HG02938 (cell line): ENCODE measurements at regions not wholly inside any gene's neighbourhood (a gene's known extent, or its start where the extent isn't known, plus 50 kb on each side); places are given as distances from the start of the nearest gene placed in this dataset.

Experiments used
- ATAC-seq: cut with Tn5 transposase; IDR thresholded peaks from one replicate; pipeline ENCODE4 v1.9.1; 2021; ENCODE audit warnings: mild to moderate bottlenecking, moderate library complexity; ENCODE audit not compliant: unreplicated experiment

DNA sequence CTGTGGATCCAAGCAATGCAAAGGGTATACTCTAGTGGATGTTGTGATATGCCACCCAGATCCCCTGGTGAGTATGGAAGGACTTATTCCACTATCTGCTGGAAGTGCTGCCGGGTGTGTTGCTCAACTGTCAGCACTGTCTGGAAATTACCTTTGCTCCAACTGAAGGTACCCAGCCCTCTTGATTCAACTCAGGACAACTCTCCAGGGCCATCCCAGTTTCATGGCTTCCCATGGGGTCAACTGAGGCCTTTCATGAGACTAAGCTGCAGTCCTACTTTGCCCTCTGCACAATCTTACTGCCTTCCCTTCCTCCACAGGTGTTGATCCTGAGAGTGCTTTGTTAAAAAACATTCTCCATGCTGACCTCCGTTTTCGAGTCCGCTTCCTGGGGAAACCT is 99.8 kb downstream of the SPRY1 start:
- no peak for ATAC-seq

DNA sequence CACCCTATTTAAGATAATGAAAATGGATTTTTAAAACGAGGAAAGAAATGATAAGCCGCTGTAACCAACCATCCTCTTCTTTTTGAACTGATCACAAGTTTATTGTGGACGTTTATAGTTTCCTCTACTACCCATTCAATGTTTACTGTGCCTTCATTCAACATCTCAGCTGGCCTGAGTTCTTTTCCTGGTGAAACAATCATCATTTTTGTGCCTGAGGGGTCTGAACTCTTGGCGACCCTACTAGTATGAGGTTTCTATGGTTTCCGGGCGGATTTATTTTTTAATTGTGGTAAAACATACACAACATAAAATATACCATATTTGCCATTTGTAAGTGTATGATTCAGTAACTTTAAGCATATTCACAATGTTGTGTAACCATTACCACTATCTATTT is 100.7 kb downstream of the SPRY1 start:
- no peak for ATAC-seq

DNA sequence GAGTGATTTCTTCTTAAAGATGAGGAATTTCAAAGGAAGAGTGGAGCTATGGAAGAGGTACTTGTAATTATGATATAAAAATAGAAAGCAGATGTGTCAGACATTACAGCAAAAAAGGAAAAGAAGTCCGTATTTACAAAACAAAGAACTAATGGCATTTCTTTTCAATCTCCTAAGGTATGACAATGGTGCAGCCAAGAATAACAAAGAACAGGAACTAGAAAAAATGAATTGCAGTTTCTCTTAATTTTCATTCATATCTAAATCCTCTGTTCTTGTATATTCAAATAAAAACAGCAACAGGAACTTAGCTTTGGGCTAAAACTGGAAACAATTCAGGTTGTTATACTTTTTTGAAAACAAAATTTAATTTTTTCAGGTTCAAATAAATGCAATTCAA is 105.1 kb downstream of the SPRY1 start:
- ATAC-seq: no peak

DNA sequence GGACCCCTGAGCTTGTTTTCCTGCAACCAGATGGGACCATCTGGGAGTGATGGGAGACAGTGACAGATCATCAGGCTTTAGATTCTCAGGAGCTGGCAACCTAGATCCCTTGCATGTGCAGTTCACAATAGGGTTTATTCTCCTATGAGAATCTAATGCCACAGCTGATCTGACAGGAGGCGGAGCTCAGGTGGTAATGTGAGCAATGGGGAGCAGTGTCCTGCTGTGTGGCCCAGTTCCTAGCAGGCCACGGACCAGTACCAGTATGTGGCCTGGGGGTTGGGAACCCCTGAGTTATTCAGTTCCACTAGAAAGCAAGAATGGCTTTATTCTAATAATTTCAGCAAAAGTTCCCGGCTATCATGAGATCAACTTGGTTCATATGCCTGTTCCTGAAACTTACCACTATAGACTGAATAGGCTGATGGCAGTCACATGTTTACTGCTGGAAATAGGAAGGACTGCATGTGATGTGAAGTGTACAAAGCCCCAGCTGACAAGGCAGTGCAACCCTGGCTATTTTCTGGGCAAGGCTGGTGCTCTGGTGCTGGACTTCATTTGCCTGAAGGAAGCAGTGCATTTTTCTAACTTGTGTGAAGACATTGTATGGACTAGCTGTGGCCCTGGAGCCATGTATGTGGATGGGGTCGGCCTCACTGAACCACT is 107.2 kb downstream of the SPRY1 start:
- no peak for ATAC-seq

DNA sequence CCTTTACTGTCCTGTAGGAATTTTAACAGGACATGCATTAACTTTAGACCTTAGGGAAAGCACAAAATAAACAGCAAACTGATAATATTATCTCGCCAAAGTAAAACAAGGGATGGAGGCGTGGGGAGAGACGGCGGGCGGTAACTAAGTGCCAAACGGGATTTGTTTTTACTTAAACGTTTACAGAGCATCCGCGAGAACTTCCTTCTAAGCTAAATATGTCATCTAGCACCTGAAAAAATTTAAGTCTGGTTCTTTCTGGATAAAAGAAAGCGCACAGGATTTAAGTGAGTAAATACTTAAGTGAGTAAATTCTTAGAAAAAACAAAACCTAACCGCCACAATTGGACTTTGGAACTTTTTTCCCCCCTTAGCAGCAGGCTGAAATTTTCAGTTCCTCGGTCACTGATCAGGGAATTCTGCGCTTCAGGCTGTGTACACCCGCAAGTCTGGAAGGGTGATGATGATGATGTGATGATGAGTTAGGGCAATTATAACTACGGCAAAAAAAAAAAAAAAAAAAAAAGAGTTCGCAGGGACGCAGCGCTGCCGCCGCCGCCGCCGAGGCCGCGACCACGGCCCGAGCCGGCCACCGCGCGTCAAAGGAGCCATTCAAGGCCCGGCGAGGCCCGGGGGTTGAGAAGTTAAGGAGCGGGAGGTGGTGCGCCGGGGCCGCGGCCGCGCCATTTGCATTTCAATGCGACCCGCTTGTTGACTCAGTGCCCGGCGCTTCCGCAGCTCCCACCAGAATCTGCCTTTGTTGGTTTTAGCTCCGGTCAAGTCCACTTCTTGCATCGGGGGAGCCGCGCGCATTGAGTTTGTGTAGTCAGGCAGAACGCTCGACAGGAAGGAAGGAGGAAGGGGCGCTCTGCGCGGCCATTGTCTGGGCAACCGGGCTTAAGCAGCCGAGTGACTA is 108.8 kb downstream of the SPRY1 start:
- peak; percentile 59 for ATAC-seq

DNA sequence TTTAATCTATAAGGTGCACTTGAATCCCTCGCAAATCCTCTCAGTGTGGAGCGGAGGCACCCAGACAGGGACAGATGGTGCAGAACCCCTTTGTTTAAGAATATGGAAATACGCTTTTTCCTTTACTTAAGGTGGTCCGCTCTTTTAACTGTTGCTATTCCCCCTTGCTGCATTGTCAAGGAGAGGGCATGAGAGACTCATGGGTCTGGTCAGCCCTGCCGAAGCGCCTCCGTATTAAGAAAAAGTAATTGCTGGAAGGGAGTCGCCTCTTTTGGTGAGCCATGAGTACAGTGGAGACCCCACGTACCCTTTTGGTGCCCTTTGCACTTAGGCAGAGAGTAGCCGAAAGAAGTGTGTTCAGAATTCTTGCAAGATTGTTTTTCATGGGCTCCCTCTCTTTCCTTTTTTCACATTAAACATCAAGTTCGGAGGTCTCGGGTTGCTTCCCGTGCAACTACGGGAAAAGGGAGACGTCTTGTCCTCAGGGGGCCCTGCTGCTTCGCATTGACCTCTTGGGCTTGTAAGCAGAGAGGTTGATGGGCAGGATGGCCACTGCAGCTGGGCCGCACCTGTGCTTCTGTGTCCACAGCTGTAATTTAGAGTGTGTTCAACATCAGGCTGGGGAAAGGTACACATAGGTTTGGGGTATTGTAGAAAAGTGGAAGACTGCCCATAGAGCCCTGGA is 109.6 kb downstream of the SPRY1 start:
- ATAC-seq: no peak

DNA sequence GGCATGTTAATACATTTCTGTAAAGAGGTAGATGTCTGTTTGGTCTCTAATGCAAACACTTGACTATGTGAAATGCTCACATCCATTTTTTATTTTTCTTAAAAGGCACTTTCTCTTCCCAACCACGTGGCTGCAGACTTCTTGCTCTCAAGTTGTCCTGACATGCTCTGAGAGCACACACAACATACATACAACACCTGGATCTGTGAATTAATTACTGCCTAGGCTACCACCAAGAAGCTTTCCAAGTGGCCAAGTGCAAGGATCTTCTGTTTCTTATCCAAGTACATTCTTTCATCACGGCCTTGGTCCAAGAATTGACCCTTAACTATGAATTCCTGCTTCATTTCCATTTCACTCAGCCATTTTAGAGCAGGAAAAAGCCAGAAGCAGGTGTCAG is 110.8 kb downstream of the SPRY1 start:
- ATAC-seq: no peak

DNA sequence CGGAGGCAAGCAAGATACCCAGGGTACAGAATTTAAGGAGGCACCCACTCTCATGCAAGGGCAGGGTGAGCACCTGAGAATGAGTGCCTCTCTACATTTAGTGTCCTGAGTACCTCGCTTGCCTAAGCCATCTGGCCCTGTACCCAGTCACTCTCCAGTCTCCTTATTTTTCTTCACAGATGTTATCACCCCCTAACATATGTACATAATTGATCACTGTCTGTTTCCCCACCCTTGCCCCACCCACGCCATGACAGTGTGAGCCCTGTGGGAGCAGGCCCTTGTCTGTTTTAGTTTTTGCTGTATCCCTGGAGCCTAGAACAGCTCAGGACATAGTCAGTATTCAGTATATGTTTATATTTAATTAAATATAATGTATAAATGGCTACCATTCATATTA is 113.6 kb downstream of the SPRY1 start:
- no peak for ATAC-seq

DNA sequence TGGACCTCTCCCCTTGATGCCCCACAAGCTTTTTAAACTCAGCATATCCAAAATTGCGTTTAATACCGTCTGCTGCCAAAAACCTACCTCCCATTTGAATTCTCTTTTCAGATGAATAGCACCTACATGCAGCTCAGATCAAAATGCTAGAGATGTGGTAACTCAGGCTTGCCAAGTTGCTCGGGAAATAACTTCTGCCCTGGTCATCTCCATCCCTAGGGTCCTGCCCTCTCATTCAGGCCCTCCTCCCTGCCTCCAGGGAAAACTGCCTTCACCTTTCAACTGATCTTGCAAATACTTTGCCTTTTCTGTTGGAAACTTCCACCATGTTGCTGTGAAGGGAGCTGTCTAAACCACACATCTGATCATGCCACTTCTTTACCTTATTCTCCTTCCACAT is 114.1 kb downstream of the SPRY1 start:
- no peak for ATAC-seq

DNA sequence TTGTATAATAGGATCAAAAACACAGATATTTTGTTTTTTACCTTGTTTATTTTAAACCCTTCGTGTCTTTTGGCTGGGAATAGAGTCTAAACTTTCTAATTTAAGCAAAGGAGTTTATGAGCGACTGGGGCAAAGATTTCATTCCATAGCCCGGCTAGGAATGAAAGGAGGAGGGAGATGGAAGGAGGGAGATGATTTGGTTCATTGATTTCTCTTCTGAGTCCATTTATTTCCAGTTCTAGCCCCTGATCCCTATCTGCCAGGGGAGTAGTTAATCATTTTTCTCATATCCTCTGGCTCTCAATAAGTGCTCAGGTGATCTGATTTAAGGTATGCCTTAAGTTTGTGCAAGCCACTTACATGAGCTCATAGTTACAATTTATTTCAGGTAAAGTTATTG is 120.0 kb downstream of the SPRY1 start:
- no peak for ATAC-seq

DNA sequence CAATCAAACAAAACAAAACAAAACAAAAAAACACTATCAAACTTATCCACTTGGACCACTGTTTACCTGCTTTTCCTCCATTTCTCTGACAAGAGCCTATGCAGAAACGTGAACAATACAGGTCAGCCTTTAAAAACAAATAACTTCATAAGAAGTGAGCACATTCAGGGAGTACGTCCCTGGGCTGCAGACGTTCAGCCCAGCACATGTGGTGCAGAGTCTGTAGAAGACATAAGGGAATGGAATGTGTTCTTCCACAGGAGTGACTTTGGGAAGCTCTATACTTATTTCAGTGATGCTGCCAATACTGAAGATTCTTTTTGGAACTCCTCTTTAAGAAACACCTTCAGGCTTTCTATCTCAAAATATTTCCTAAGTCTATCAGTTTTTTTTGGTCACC is 120.6 kb downstream of the SPRY1 start:
- ATAC-seq: no peak

DNA sequence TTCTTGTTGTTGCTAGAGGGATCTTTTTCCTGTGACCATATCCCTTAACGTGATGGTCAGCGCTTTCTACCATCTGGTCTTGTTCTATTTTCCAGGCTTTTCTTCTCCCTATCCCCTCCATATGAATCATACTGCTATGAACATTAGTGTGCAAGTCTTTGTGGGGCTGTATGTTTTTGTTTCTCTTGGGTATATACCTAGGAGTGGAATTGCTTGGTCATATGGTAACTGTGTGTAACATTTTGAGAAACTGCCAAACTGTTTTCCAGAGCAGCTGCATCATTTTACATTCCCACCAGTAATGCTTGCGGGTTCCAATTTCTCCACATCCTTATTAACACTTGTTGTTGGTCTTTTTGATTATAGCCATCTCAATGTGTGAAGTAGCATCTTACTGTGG is 121.4 kb downstream of the SPRY1 start:
- ATAC-seq: no peak

DNA sequence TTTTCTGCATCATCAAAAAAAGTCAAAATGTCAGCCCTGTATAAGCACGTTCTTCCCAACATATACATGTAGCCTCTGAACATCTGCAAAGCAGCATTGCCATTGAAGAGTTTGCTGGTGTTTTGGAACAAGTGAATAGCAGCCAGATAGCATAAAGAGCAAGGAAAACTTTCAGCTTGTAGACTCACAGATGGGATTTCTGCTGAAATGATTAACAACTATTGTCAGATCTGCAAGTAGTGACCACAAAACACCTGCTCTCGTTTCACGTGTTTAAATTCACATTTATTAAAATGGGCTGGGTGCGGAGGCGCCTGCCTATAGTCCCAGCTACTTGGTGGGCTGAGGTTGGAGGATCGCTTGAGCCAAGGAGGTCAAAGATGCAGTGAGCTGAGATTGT is 123.7 kb downstream of the SPRY1 start:
- no peak for ATAC-seq

DNA sequence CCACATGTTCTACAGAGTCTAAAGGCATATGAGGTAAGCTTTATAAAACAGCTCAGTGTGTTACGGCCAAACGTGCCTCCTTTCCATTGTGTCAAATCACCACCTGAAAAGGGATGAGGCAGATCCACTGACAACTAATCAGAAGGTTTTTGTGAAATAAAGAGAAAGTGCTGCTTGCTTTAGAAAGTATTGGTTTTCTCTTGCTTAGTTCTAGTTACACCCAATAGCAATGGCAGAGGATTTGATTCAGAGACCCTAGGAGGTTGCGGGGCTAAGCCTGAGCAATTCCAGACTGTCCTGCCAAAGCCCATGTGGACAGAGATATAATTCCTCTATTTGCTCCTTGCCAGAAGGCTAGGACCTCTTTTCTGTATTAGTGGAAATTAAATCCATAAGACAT is 125.5 kb downstream of the SPRY1 start:
- no peak for ATAC-seq

DNA sequence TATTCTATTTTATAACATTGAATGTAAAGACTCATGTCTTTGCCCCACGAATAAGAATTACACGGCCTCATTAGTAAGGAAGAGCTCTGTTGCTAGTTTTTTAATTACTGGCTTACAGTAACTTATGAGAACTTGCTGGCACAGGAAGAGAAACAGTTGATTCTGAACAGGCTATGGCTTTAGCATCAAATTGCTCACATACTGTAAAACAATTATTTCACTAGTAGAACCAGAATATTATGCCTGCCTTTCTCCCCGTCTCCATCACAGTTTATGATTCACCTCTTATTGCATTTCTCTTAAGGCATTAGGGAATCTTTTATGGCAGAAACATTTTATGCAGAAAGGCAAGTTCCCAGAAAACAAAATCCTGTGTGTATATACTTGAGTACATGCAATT is 126.1 kb downstream of the SPRY1 start:
- ATAC-seq: no peak

DNA sequence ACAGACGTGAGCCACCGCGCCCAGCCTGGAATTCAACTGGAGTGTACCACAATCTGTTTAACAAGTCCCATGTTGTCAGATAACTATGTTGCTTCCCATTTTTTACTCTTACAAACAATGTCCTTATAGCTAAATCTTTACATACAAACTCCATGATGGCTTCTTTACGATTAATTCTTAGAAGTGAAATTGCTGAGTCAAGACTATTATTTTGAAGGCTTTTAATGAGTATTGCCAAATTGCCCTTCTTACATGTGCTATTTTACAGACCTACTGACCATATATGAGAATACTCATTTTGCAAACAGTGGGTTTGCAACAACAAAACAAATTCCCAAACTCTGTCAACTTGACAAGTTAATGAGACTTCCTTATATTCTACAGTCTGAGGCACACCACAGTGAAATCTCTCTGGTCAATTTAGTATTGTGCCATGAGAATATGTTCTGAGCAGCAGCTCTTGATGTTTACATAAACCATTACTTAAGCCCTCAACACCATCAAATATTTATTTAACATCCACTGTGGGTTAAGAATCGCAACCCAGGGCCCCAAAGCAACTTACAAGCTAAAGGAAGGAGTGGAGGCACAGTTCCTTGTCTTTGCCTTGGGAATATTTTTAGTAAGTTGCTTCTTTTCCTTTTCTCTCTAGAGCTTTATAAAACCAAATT is 128.5 kb downstream of the SPRY1 start:
- ATAC-seq: no peak

DNA sequence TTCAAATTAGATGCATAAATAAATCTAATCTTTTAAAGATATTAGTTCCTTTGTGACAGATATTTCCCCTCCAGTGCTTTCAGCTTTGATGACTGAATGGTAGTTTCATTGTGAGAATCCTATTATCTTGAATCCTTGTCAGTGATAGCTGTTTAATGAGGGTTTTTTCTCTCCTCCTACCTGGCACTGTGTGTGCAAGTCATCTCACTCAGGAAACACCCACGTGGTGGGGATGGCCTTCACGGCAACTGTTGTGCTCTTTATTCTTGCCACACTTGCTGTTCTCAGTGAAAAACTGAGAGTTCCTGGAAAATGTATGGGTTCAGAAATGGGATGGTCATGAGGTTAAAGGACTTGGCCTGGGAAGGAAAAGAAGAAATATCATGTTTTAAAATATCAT is 129.9 kb downstream of the SPRY1 start:
- ATAC-seq: no peak

DNA sequence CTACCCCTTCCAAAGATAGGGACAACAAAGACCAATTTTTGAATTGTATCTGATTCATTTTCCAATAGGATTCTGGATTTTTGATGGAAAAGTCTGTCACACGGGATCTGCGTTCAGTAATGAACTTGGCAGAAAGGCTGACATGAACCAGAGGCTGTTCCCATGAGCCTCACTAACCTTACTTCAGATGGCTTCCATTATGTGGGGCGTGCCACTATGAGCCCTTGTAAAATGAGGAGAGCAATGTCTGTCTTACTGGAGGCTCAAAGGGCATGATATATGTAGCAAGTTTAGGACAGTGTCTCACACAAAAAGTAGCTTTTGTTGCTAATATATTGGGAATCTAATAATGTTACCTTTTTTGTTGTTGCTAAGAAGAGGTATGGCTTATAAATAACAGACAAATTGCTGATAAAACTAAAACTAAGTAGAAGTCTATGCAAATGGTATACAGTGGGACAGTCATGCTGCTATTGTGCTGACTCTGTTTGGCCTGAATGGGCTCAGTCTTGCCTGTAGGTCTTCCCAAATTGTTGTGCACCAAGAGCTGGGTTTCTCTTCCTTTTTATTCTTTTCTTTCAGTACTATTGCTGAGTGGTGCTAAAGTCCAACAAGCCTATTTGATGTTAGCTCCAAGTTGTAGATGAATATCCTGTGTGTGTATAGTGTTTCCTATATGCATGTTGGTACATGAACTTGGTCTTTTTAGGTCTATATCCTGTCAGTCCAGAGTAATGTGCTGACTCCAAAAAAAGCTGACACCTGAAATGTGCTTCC is 132.1 kb downstream of the SPRY1 start:
- ATAC-seq: no peak

DNA sequence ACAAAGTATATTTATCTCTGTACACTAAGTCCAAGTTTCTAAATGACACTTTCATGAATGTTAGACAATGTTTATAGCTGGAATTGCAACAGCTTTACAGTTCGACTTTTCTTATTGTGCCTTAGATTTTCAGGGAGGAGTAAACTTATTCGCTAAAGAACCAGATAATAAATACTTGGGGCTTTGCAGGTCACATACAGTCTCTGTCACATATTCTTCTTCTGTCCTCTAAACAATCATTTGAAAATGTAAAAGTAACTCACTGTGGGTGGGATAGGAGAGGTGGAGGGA is 132.6 kb downstream of the SPRY1 start:
- ATAC-seq: no peak

DNA sequence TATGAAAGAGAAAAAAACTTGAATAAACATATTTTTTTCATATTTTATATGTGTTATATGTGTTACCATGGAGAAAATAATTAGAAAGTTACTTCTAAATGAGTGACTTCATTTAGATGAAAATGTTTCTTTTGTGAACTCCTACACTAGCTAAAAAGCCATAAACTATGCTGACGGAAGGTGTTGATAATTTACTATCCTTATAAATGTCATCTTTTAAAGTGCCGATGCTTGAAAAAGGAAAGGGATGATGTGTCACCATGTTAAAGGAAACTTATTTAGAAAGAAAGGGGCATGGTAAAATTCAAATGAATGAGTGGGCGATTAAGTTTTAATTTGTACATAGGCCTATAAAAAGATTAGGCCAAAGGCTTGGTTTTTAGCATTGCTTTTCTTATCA is 133.8 kb downstream of the SPRY1 start:
- no peak for ATAC-seq
